NT2/D1 (cell line): ENCODE measurements at regions not wholly inside any gene's neighbourhood (a gene's known extent, or its start where the extent isn't known, plus 50 kb on each side); places are given as distances from the start of the nearest gene placed in this dataset.

ENCODE experiments used
- DNase-seq: peaks from one replicate; pipeline ENCODE4 v3.0.0-alpha.2; 2011; ENCODE audit warnings: low read depth, low spot score
- H3K27me3 ChIP-seq: 2 replicates; pipeline ENCODE4 v1.6.0; 2011; ENCODE audit warnings: mild to moderate bottlenecking; ENCODE audit not compliant: insufficient read length, insufficient read depth
- H3K36me3 ChIP-seq: 2 replicates; pipeline ENCODE4 v1.6.1; 2011; ENCODE audit warnings: mild to moderate bottlenecking, low read length, mixed read lengths; ENCODE audit not compliant: insufficient read depth, insufficient read length
- H3K4me1 ChIP-seq: 2 replicates; pipeline ENCODE4 v1.5.1; 2011; ENCODE audit not compliant: insufficient read depth, insufficient read length
- H3K4me3 ChIP-seq: 2 replicates; pipeline ENCODE4 v1.5.1; 2011; ENCODE audit warnings: low read depth; ENCODE audit not compliant: insufficient read length
- H3K9ac ChIP-seq: 2 replicates; pipeline ENCODE4 v1.6.0; 2011; ENCODE audit warnings: low read depth; ENCODE audit not compliant: insufficient read length
- H3K9me3 ChIP-seq: 2 replicates; pipeline ENCODE4 v1.5.1; 2011; ENCODE audit warnings: mild to moderate bottlenecking, low read length; ENCODE audit not compliant: insufficient read depth
- SUZ12 ChIP-seq: IDR thresholded peaks from 2 replicates; pipeline ENCODE4 v1.6.1; 2011; ENCODE audit not compliant: insufficient read length, insufficient read depth; ENCODE audit errors: extremely low read depth
- YY1 ChIP-seq: IDR thresholded peaks from 2 replicates; pipeline ENCODE4 v1.6.1; 2011; ENCODE audit not compliant: insufficient read length, insufficient read depth
- ZNF274 ChIP-seq: IDR thresholded peaks from 2 replicates; pipeline ENCODE4 v1.6.1; 2011; ENCODE audit warnings: mild to moderate bottlenecking, low read depth, low read length

DNA sequence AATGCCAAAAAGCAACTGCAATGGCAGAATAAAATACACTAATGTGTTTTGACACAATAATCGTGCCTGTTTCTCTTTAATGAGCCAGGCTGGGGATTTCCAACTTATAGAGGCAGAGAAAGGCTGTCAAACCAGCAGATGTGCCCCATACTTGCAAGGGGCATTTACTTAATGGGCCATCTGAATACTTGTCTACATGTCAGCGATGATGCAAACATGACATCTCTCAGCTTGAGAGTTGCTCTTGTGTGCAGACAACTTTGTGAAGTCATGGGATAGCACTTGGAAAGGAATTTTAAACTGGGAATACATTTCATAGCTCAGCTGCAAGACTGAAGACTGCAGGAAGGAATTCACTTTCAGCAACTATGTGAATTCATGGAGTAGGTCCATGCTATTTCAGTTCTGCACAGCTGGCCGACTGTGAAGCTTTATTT lies 127.4 kb upstream of the ADAMTS9 start:
- Histone ChIP-seq H3K4me3 (no peak overlapping the region), H3K36me3 (no peaks in the 10 kb centered on the region), H3K9ac (no peak overlapping the region), H3K27me3 (no peaks in the 10 kb centered on the region), H3K4me1 (no peaks in the 10 kb centered on the region), H3K9me3 (no peaks in the 10 kb centered on the region)
- TF ChIP-seq YY1: no peak
- no peak for DNase-seq

DNA sequence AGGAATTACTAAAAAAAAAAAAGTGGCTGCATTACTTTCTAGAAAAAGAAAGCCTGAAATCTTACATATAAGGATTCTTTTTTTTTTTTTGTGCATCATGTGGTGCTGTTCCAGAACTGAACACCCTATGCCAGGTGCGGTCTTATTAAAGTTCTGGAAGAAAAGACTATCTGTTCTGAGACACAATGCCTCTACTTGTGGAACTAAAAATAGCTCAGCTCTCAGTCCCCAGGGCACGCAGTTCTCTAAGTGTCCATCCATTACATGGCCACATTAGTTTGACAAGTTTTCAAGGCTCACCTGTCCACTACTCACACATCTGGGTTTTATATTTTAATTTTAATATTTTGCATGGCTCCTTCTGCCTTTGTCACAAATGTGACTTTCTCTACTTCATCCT lies 126.6 kb upstream of the ADAMTS9 start:
- no peaks in the 10 kb centered on the region for H3K27me3 ChIP-seq
- DNase-seq: no peak
- no peak overlapping the region for H3K4me3 ChIP-seq
- H3K9me3 ChIP-seq: no peaks in the 10 kb centered on the region
- H3K4me1 ChIP-seq: no peaks in the 10 kb centered on the region
- no peak for TF ChIP-seq YY1
- TF ChIP-seq ZNF274: no peak
- H3K36me3 ChIP-seq: no peaks in the 10 kb centered on the region
- H3K9ac ChIP-seq: no peak overlapping the region

DNA sequence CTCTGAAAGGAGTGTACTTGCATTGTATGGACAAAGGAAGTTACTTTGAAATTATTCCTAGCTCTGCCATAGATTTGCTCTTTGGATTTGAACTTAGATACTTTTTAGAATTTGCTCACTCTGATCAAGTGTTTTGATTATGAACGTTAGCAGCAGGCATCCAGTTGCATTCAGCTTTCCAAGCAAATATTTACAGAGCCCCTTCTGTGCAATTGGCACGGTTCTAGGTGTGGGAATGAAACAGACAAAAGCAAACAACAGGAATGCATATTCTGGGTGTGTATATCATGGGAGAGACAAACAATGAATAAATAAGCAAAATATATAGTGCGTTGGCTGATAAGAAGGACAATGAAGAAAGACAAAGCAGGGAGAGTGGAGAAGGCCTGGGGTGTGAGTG lies 125.5 kb upstream of the ADAMTS9 start:
- Histone ChIP-seq H3K4me1 (no peaks in the 10 kb centered on the region), H3K4me3 (no peak overlapping the region), H3K27me3 (no peaks in the 10 kb centered on the region), H3K36me3 (no peaks in the 10 kb centered on the region), H3K9ac (no peak overlapping the region), H3K9me3 (no peaks in the 10 kb centered on the region)
- DNase-seq: no peak
- no peak for TF ChIP-seq YY1
- no peak for TF ChIP-seq ZNF274
- no peak for TF ChIP-seq SUZ12

DNA sequence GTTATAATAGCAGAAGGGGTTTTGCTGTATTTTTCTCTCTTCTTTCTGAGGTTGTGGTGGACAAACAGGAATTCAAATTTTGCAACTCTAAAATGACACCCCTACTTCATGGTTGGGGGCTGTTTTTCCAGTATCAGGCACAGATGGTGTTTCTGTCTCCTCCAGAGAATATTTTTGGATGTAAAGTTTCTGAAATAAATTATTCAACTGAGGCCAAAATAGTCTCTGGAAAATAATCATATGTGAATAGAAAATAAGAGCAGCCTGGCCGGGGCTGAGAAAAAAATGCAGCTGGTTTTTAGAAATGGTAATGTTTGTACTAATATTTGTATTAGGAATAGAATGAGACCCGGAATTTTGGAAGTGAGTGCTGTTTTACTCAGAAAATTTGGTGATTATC lies 121.3 kb upstream of the ADAMTS9 start:
- no peak for TF ChIP-seq YY1
- DNase-seq: no peak
- Histone ChIP-seq H3K4me3 (no peak overlapping the region), H3K4me1 (no peaks in the 10 kb centered on the region), H3K36me3 (no peaks in the 10 kb centered on the region), H3K9me3 (no peaks in the 10 kb centered on the region), H3K9ac (no peak overlapping the region), H3K27me3 (no peaks in the 10 kb centered on the region)

DNA sequence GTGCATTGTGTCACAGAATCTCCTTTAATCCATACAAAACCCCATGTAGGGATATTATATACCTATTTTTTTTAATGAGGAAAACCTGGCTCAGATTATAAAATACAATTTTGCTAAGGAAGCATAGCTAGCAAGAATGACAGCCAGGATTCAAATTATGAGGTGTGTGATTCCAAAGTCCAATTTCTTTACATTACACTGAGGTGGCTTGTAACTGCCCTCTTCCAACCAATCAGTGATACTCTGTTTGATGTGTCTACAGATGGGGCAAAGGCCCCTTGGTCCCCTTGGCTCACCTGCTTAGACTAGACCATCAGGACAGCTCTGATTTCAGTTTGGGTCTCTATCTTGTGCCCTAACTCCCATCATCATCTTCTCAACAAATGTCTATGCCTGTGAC lies 120.3 kb upstream of the ADAMTS9 start:
- Histone ChIP-seq H3K4me3 (no peak overlapping the region), H3K9ac (no peak overlapping the region)
- TF ChIP-seq ZNF274: no peak
- TF ChIP-seq SUZ12: no peak
- no peak for TF ChIP-seq YY1

DNA sequence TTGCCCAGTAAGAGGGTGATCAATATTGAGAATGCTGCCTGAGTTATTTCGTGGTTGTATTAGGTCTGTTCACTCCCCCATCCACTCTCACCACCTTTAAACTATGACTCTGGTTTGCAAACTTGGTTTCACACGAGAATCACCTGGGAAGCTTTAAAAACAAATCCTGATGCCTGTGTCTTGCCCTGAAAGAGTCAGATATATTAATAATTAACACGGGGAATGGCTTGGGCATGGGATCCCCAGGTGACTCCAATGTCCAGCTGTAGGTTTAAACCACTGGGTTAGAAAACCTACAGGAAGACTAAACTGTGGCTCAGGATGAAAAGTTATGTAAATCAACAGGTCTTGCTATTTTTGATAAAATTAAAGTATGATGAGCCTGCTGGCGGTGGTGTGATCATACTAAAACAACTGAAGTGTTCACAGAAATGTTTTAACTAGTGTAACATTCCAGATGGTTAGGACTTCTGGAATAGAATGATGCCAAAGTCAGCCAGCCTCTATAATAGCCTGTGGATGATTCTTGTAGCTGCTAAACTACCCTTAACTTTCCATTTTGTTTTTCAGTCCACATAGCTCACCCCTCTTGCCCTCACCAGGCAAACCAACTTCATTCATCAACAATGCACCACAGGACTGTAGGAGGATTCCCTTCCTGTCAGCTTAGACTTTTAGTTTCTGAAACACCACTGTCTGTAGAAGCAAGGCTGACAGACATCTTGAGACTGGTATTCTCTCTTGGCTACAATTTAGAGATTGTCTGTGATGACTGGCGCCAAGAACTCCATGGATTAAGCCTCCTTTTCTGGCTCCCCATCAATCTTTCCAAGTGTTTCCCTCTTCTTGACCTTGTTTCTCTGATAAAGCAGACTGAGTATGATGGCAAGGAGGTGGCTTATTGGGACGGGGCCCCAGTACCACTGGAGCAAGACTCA lies 119.1 kb upstream of the ADAMTS9 start:
- Histone ChIP-seq H3K4me1 (no peaks in the 10 kb centered on the region), H3K4me3 (no peak overlapping the region), H3K9me3 (no peaks in the 10 kb centered on the region), H3K27me3 (no peaks in the 10 kb centered on the region), H3K36me3 (no peaks in the 10 kb centered on the region), H3K9ac (no peak overlapping the region)
- no peak for DNase-seq
- TF ChIP-seq ZNF274: no peak
- TF ChIP-seq YY1: no peak
- no peak for TF ChIP-seq SUZ12

More for the DNA sequence above, 120.3 kb upstream of the ADAMTS9 start:
- H3K9me3 ChIP-seq: no peaks in the 10 kb centered on the region
- H3K27me3 ChIP-seq: no peaks in the 10 kb centered on the region
- no peaks in the 10 kb centered on the region for H3K4me1 ChIP-seq
- no peak for DNase-seq
- no peaks in the 10 kb centered on the region for H3K36me3 ChIP-seq

DNA sequence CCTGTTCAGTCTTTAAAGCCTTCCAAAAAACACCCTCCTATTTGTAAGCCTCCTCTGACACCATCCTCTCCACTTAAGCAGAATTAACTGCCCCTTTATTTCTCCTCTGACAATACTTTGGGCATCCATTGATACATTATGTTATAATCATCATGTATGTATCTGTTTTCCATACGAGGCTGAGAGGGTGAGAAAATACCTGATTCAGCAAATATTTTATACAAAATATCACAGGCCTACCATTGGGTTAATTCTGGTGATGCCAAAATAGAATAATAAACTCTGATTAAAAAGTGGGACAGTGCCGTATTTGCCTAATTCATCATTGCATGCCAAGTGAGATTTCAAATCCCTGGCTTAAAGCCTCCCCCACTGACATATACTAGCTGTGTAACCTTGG lies 118.2 kb upstream of the ADAMTS9 start:
- Histone ChIP-seq H3K36me3 (peaks cover 2% of the 10 kb centered on the region), H3K9me3 (no peaks in the 10 kb centered on the region), H3K4me1 (no peaks in the 10 kb centered on the region), H3K9ac (no peak overlapping the region), H3K4me3 (no peak overlapping the region), H3K27me3 (no peaks in the 10 kb centered on the region)
- no peak for TF ChIP-seq ZNF274
- no peak for TF ChIP-seq SUZ12
- no peak for TF ChIP-seq YY1
- no peak for DNase-seq
